GM19023 (cell line): ENCODE measurements at regions not wholly inside any gene's neighbourhood (a gene's known extent, or its start where the extent isn't known, plus 50 kb on each side); places are given as distances from the start of the nearest gene placed in this dataset.
"Not testable (repeated sequence)": the region's sequence is repeated elsewhere in the genome, so short reads cannot be mapped to it uniquely, and the experiment has no call there.

Source experiments
- ATAC-seq: cut with Tn5 transposase; IDR thresholded peaks from one replicate; pipeline ENCODE4 v1.9.1; 2021; ENCODE audit warnings: mild to moderate bottlenecking, moderate library complexity; ENCODE audit not compliant: unreplicated experiment

GRCh38 chr6:66997579-66997978, 1290.6 kb upstream of the EYS start:
- not testable (repeated sequence) for ATAC-seq

GRCh38 chr6:66995669-66996068, 1288.6 kb upstream of the EYS start:
- no peak for ATAC-seq

GRCh38 chr6:66993708-66994107, 1286.7 kb upstream of the EYS start:
- not testable (repeated sequence) for ATAC-seq

- ATAC-seq = no peak
Measured at GRCh38 chr6:66993272-66993671, 1286.2 kb upstream of the EYS start.

GRCh38 chr6:66992660-66993059, 1285.6 kb upstream of the EYS start:
- no peak for ATAC-seq

- no peak for ATAC-seq
Measured at GRCh38 chr6:66986940-66987339, 1279.9 kb upstream of the EYS start.

DNA sequence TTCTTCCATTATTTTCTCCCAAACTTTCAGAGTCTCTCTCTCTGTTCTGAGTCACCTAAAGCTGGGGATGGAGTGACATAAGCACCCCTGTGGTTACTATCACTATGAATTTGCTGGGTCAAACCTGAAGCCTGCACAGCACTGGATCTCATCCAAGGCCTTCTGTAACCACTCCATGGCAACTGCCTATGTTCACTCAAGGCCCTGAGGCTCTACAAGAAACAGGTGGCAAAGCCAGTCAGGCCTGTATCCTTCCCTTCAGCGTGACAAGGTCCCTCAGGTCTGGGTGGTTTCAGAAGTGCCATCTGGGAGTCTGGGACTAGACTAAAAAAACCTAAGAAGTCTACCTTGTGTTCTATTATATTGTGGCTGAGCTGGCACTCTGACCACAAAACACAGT, 1278.8 kb upstream of the EYS start:
- ATAC-seq = no peak

DNA sequence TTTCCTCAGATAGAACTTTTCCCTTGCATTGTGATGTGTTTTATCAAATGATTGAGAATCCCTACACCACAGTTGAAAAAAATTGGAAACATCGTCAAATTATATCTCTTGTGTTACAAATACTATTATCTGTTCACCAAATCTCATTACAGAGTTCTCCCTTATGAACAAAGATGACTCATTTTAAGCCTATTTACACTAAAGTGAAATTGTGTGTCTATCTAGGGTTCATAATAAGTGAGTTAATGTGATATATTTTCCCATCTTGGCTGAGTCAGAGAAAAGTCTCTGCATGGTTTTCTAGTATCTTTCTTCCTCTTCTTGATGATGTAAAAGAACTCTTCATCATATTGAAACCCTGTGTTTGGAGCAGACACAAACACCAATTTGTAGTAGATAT, 1263.3 kb upstream of the EYS start:
- no peak for ATAC-seq

- ATAC-seq = no peak
Measured at GRCh38 chr6:66965227-66965626, 1258.2 kb upstream of the EYS start.

DNA sequence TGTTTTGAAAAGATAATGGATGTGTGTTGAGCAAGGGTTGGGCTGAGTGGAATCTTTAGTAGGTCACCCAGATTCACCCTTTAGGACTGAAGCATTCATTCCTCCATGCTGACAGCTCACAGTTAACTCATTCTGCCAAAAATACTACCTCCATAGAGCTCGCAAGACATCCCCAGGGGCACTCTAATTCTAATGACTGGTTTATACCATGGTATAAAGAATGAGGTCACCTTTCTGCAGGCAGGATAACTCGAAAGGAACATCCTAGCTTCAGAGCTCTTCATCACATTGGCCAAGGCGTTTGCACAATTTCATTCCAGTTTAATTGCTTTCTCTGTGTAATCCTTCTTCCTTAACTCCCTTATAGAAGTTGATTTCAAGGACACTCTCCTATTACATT, 1257.2 kb upstream of the EYS start:
- ATAC-seq = no peak

- no peak for ATAC-seq
Measured at GRCh38 chr6:66962082-66962481, 1255.1 kb upstream of the EYS start.

DNA sequence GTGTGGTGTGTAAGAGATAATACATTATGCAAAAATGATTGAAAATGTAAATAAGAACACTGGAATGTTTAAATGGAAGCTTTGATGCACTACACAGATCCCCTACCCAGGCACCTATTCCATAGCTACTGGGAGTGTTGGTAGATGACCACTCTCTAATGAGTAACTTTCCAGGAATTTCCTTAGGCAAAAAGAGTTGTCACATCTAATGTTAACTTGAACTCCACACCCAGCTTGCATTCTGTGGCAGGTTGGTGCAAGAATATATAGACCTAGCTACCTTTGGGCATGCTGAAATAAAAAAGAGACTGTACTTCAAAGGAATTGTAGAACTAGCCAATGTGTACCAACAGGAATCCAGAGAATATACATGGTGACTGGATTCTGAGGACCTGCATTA, 1254.2 kb upstream of the EYS start:
- no peak for ATAC-seq

- no peak for ATAC-seq
Measured at GRCh38 chr6:66949191-66949661, 1242.2 kb upstream of the EYS start.

- ATAC-seq = no peak
Measured at GRCh38 chr6:66948106-66948505, 1241.1 kb upstream of the EYS start.

DNA sequence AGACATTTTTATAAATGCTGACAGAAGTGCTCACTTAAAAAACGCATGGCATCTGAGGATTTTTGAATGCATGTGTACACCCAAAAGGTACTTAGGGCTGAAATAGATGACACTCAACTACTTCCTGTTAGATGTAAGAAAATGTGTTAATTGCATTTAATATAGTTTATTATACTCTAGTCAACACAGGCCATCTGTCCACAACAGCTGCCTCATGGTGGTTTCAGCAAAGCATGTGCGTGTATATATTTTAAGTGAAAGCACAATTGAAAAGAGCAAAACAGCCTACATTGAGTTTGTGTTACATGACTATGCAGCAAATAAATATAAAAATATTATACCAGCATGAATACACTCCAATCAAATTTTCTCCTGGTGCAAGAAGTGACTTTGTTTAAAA, 1233.0 kb upstream of the EYS start:
- no peak for ATAC-seq

DNA sequence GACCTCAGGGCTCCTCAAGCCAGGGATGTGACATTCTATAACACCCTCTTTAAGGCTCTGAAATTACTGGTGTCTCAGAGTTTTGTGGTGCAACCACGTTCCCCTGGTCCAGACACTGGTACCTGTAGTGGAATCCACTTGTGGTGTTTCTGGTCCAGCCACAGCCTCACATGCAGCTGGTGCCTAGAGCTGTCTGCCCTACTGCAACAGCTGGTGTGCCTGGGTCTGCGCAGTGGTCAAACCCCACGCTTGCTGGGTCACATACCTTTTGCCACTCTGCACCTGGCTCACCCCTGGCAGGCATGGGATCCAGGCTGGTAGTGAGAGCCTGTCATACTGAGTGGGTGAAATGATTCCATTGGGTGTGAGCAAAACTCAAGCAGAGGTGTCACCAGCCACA, 1230.2 kb upstream of the EYS start:
- ATAC-seq = no peak

DNA sequence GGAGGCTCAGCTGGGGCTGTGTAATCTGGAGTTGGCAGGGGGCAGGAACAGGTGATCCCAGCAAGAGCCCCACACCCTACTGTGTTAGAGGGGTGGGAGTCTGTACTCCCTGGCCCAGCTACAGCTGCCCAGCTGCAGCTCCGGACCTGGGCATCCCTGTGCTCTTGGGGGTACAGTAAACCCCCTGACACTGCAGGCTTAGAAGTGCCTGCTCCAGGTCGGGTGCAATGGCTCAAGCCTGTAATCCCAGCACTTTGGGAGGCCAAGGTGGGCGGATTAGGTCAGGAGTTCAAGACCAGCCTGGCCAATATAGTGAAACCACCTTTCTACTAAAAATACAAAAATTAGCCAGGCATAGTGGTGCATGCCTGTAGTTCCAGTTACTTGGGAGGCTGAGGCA, 1228.6 kb upstream of the EYS start:
- no peak for ATAC-seq

DNA sequence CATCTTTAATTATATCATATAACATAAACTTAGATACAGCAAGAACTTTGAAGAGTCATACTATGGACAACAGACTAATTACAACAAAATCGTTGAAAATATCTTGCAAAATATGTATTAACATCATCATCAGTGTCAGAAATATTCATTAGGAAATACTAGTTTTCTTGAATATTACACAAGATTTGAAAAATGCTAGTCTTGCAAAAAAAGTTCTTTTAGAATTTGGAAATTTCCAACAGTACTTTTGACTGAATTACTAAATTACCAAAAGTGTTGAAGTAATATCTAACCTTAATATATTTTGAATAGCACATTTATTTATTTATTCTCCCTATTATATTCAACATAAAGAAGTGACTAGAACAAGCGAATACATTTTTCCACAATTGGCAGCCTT, 1224.8 kb upstream of the EYS start:
- no peak for ATAC-seq

GRCh38 chr6:66930559-66931290, 1223.7 kb upstream of the EYS start:
- ATAC-seq = no peak

DNA sequence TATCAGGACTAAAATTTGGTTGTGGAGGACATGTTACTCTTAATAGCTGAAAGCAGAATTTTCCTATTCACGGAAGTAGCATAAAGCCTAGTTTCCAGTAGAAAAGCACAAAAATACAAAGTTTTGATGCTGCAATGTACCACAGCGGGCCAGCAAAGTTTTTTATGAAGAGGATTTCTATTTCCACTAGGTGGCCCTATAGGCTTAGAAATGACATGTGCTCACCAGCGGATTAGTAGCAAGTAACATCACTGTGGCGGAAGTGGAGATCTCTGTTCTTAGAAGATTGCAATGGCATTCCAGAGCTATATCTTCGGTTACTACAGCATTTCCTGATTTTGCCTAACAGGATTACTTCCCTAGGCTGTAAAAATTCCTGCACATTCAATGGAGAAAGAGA, 1219.0 kb upstream of the EYS start:
- ATAC-seq = no peak

GRCh38 chr6:66913657-66914056, 1206.6 kb upstream of the EYS start:
- ATAC-seq = no peak

GRCh38 chr6:66902457-66902856, 1195.4 kb upstream of the EYS start:
- ATAC-seq = no peak
